CD14-positive monocyte (primary cell): ENCODE measurements at regions not wholly inside any gene's neighbourhood (a gene's known extent, or its start where the extent isn't known, plus 50 kb on each side); places are given as distances from the start of the nearest gene placed in this dataset.

Experiments used
- DNase-seq, 3 donors: peaks; one replicate each; pipeline ENCODE4 v3.0.0-alpha.2; 2011 to 2022
- H2AFZ ChIP-seq: 2 replicates; pipeline ENCODE4 v1.6.0; 2012; ENCODE audit warnings: mild to moderate bottlenecking, low read depth, low read length, inconsistent platforms; ENCODE audit not compliant: insufficient read depth, poor library complexity, severe bottlenecking
- H3K27ac ChIP-seq, 2 donors: 1 replicate in 1 of 2; 2 replicates in 1 of 2; pipeline ENCODE4 v1.5.1; 2012 to 2013; ENCODE audit warnings: low read length in 2 of 2, control low read depth in 1 of 2, inconsistent platforms in 1 of 2, low read depth in 1 of 2, mild to moderate bottlenecking in 1 of 2
- H3K27me3 ChIP-seq, 2 donors: one replicate each; pipeline versions ENCODE4 v1.6.0 to v1.6.1; 2011 to 2013; ENCODE audit warnings: low read length in 2 of 2; ENCODE audit not compliant: control insufficient read depth in 2 of 2, insufficient read depth in 2 of 2
- H3K36me3 ChIP-seq, 2 donors: replicated peaks in 1 of 2; 1 replicate in 1 of 2; 2 replicates in 1 of 2; pipeline versions ENCODE4 v1.5.1 to v1.6.1; 2012 to 2013; ENCODE audit warnings: low read length in 2 of 2, control low read depth in 1 of 2, inconsistent platforms in 1 of 2, mild to moderate bottlenecking in 1 of 2; ENCODE audit not compliant: insufficient read depth in 2 of 2, control insufficient read depth in 1 of 2
- H3K4me1 ChIP-seq, 2 donors: 1 replicate in 1 of 2; 2 replicates in 1 of 2; pipeline versions ENCODE4 v1.5.1 to v1.6.1; 2012 to 2013; ENCODE audit warnings: low read length in 2 of 2, control low read depth in 1 of 2, inconsistent platforms in 1 of 2, mild to moderate bottlenecking in 1 of 2, moderate library complexity in 1 of 2; ENCODE audit not compliant: insufficient read depth in 2 of 2, control insufficient read depth in 1 of 2
- H3K4me2 ChIP-seq: replicated peaks from 2 replicates; pipeline ENCODE3; 2012; ENCODE audit warnings: low read length, moderate library complexity, mild to moderate bottlenecking; ENCODE audit not compliant: poor library complexity, severe bottlenecking; ENCODE audit errors: extremely low read depth
- H3K4me3 ChIP-seq, 3 experiments: fragments of 200-600 bp in 1 of 3; sonication (generic) in 1 of 3; replicated peaks in 1 of 3; 1 replicate in 2 of 3; 2 replicates in 1 of 3; pipeline ENCODE4 v1.5.1; 2011 to 2013; ENCODE audit warnings: low read length in 3 of 3, mild to moderate bottlenecking in 3 of 3, control low read depth in 2 of 3, low read depth in 2 of 3, inconsistent platforms in 1 of 3, moderate library complexity in 1 of 3
- H3K79me2 ChIP-seq: 2 replicates; pipeline ENCODE4 v1.6.0; 2012; ENCODE audit warnings: mild to moderate bottlenecking, control low read depth, inconsistent platforms, low read length, moderate library complexity; ENCODE audit not compliant: insufficient read depth
- H3K9ac ChIP-seq: 2 replicates; pipeline ENCODE4 v1.6.0; 2017; ENCODE audit warnings: low read length, mild to moderate bottlenecking; ENCODE audit not compliant: insufficient read depth, poor library complexity, severe bottlenecking
- H3K9me3 ChIP-seq, 2 donors: replicated peaks in 1 of 2; 1 replicate in 1 of 2; 2 replicates in 1 of 2; pipeline versions ENCODE4 v1.5.1 to v1.6.1; 2012 to 2013; ENCODE audit warnings: low read length in 2 of 2, control low read depth in 1 of 2; ENCODE audit not compliant: control insufficient read depth in 1 of 2, insufficient read depth in 1 of 2
- H4K20me1 ChIP-seq: 2 replicates; pipeline ENCODE4 v1.6.0; 2012; ENCODE audit warnings: mild to moderate bottlenecking, low read length, control low read depth, moderate library complexity; ENCODE audit not compliant: insufficient read depth
- H3K27ac Mint-ChIP-seq, 7 donors: one replicate each; pipeline ENCODE4 v1.8.0; 2020; ENCODE audit warnings: mild to moderate bottlenecking in 7 of 7, mixed read lengths in 7 of 7, moderate library complexity in 6 of 7, inconsistent platforms in 2 of 7
- H3K27me3 Mint-ChIP-seq, 3 donors: one replicate each; pipeline ENCODE4 v1.8.0; 2021 to 2022; ENCODE audit warnings: low read depth in 3 of 3, mild to moderate bottlenecking in 3 of 3, mixed read lengths in 3 of 3, moderate library complexity in 3 of 3, inconsistent platforms in 1 of 3
- H3K36me3 Mint-ChIP-seq, 2 donors: one replicate each; pipeline ENCODE4 v1.8.0; 2020; ENCODE audit warnings: mixed read lengths in 2 of 2, inconsistent platforms in 1 of 2, mild to moderate bottlenecking in 1 of 2
- H3K4me1 Mint-ChIP-seq: one replicate; pipeline ENCODE4 v1.8.0; 2020; ENCODE audit warnings: mild to moderate bottlenecking, mixed read lengths
- H3K4me3 Mint-ChIP-seq, 2 donors: one replicate each; pipeline ENCODE4 v1.8.0; 2020; ENCODE audit warnings: mild to moderate bottlenecking in 2 of 2, mixed read lengths in 2 of 2, moderate library complexity in 1 of 2
- H3K9me3 Mint-ChIP-seq, 7 donors: one replicate each; pipeline ENCODE4 v1.8.0; 2020 to 2022; ENCODE audit warnings: mixed read lengths in 7 of 7, mild to moderate bottlenecking in 6 of 7, moderate library complexity in 6 of 7, inconsistent platforms in 2 of 7
- CTCF ChIP-seq: fragments of 200-600 bp; IDR thresholded peaks from one replicate; pipeline ENCODE4 v1.8.0; 2022; ENCODE audit warnings: antibody characterized with exemption, mild to moderate bottlenecking
- WGBS: methylation state at CpG from one replicate; pipeline ENCODE4 v1.1.5; 2013; ENCODE audit warnings: missing lambda C conversion rate; ENCODE audit not compliant: insufficient coverage; 5-methylcytosine and 5-hydroxymethylcytosine counted together
- intact Hi-C, 2 donors: fragments of 100-400 bp; cut with micrococcal nuclease; formaldehyde crosslinking; loops; one replicate each; pipeline versions ENCODE4 v1.15.0 to v1.15.1; 2023

GRCh38 chrX:56114437-56114787, 117.7 kb upstream of the KLF8 start:
- no peaks in the 10 kb centered on the region for H3K36me3 ChIP-seq
- peaks cover 0 to 7% of the 10 kb centered on the region in 2 donors for H3K9me3 ChIP-seq
- H2AFZ ChIP-seq, result no peak overlapping the region
- H3K4me3 ChIP-seq, result no peak overlapping the region
- intact Hi-C loops, result no loop called here
- Mint-ChIP-seq H3K27ac (no peak overlapping the region), H3K4me1 (no peaks in the 10 kb centered on the region), H3K36me3 (no peaks in the 10 kb centered on the region), H3K9me3 (peaks cover 0 to 12% (median 2%) of the 10 kb centered on the region in 7 donors), H3K4me3 (no peak overlapping the region), H3K27me3 (no peaks in the 10 kb centered on the region)
- H3K27me3 ChIP-seq, result no peaks in the 10 kb centered on the region
- TF ChIP-seq CTCF, result no peak
- no peak overlapping the region for H3K9ac ChIP-seq
- WGBS, result no CpG with 5 or more reads among the region's 1 CpG
- H4K20me1 ChIP-seq, result no peaks in the 10 kb centered on the region
- H3K79me2 ChIP-seq, result no peaks in the 10 kb centered on the region
- H3K4me1 ChIP-seq, result no peaks in the 10 kb centered on the region
- H3K4me2 ChIP-seq, result no peak overlapping the region
- no peak overlapping the region for H3K27ac ChIP-seq
- DNase-seq, result no peak

DNA sequence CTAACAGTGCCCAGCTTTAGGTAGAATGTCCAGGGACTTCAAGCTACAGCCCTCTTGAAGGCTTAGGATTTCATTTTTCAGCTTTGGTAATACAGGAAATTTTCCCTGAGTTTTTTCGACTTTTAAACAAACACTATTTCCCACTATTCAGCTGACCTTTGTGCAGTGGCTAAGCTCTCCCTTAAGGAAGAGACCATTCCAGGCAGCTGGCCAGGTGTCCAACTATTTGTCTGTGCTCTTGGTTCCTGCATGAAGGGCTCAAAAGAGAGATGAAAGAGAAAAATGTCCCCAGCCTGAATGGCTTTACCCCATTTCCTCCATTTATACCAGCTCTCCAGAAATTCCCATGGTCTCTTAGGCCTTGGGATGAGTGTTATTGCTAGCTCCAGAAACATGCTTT, 111.9 kb upstream of the KLF8 start:
- H3K27me3 ChIP-seq, result no peaks in the 10 kb centered on the region
- DNase-seq, result no peak
- H3K27ac ChIP-seq, result no peak overlapping the region
- no peak overlapping the region for H3K4me3 Mint-ChIP-seq
- no peaks in the 10 kb centered on the region for H3K79me2 ChIP-seq
- no peak for TF ChIP-seq CTCF
- no peak overlapping the region for H2AFZ ChIP-seq
- no peaks in the 10 kb centered on the region for H3K4me1 ChIP-seq
- H3K36me3 Mint-ChIP-seq, result no peaks in the 10 kb centered on the region
- no peak overlapping the region for H3K9ac ChIP-seq
- no peak overlapping the region for H3K4me3 ChIP-seq
- no peaks in the 10 kb centered on the region for H3K4me1 Mint-ChIP-seq
- no peaks in the 10 kb centered on the region for H3K27me3 Mint-ChIP-seq
- no CpG with 5 or more reads among the region's 1 CpG for WGBS
- H3K27ac Mint-ChIP-seq, result no peak overlapping the region
- H3K36me3 ChIP-seq, result no peaks in the 10 kb centered on the region
- peaks cover 0 to 14% (median 0%) of the 10 kb centered on the region in 7 donors for H3K9me3 Mint-ChIP-seq
- H3K4me2 ChIP-seq, result no peak overlapping the region
- intact Hi-C loops, result no loop called here
- no peaks in the 10 kb centered on the region for H3K9me3 ChIP-seq
- no peaks in the 10 kb centered on the region for H4K20me1 ChIP-seq
